Fibroblast of mammary gland (primary cell): ENCODE measurements at regions not wholly inside any gene's neighbourhood (a gene's known extent, or its start where the extent isn't known, plus 50 kb on each side); places are given as distances from the start of the nearest gene placed in this dataset.

ENCODE experiments used
- DNase-seq: peaks from one replicate; pipeline ENCODE4 v3.0.0-alpha.2; 2010; ENCODE audit warnings: low read depth
- H3K4me3 ChIP-seq: 2 replicates; pipeline ENCODE4 v1.5.1; 2011; ENCODE audit warnings: low read depth, mild to moderate bottlenecking, low read length, moderate library complexity; ENCODE audit not compliant: control insufficient read depth
- TF ChIP-seq, protein P1 (sequence below): conservative IDR thresholded peaks from 2 replicates; pipeline ENCODE4 v1.5.1; 2011; ENCODE audit warnings: low read depth, low read length, inconsistent platforms; ENCODE audit not compliant: control insufficient read depth, insufficient read depth

DNA sequence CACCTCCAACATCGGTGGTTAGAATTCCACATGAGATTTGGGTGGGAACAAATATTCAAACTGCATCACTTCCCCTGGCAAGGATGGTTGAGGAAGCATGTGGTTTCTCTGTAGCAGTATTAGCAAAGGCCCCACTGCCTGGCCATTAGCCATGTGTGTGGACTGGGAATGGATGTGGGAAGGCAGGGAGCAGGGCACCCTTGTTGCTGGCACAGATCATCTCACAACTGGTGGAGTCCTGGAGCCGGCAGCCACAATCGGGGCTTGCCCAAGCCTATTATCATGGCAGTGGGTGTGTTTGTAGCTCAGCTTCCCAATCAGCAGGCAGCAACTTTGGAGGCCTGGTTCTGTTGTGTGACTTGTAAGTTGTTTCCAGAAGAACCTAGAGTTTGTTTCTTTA is 391.9 kb downstream of the DLEU7 start:
- no peak overlapping the region for H3K4me3 ChIP-seq
- DNase-seq, result no peak
- TF ChIP-seq, protein P1, sequence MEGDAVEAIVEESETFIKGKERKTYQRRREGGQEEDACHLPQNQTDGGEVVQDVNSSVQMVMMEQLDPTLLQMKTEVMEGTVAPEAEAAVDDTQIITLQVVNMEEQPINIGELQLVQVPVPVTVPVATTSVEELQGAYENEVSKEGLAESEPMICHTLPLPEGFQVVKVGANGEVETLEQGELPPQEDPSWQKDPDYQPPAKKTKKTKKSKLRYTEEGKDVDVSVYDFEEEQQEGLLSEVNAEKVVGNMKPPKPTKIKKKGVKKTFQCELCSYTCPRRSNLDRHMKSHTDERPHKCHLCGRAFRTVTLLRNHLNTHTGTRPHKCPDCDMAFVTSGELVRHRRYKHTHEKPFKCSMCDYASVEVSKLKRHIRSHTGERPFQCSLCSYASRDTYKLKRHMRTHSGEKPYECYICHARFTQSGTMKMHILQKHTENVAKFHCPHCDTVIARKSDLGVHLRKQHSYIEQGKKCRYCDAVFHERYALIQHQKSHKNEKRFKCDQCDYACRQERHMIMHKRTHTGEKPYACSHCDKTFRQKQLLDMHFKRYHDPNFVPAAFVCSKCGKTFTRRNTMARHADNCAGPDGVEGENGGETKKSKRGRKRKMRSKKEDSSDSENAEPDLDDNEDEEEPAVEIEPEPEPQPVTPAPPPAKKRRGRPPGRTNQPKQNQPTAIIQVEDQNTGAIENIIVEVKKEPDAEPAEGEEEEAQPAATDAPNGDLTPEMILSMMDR, result no peak

GRCh38 chr13:50452028-50452427 is 391.5 kb downstream of the DLEU7 start:
- TF ChIP-seq, protein P1, result no peak
- no peak for DNase-seq
- no peak overlapping the region for H3K4me3 ChIP-seq

DNA sequence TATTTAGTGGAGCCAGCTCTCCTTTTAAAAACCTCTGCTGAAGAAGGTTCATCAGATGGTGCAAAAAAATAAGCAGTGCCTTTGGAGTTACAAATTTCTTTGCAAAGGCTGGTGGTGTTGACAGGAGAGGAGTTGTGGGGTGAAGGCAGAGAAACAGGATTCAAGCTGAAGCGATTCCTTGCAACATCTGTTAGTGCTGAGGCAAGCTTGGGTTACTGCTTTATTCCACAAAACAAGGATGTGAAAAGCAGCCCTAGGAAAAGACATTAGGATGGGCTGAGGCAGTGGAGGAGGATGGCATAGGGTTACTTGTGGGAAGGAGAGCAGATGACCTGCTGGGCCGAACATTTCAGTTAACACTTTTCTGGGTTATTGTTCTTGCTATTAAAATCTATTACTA is 390.7 kb downstream of the DLEU7 start:
- no peak overlapping the region for H3K4me3 ChIP-seq
- no peak for DNase-seq
- TF ChIP-seq, protein P1, result no peak

- peak; percentile 37 for DNase-seq
- TF ChIP-seq, protein P1, result no peak
- no peak overlapping the region for H3K4me3 ChIP-seq
Observed at GRCh38 chr13:50453188-50453587, 390.3 kb downstream of the DLEU7 start.

DNA sequence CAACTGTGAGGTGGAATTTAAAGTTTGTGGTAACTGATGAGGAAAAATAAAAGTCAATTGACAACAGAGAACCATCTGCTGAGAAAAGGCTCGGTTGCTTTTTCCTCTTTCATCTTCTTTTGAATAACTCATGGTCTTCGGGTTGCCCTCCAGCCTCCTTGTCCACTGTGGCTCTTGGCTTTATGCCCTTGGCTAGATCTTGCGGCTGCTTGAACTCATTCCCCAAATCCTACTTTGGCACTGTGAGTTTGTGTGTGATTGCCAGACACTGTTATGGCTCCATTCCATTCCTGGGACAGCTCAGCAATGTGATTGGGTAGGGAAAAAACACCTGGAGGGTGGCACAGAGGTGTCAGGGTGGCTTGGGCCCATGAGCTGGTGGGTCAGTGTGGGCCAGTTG is 387.4 kb downstream of the DLEU7 start:
- TF ChIP-seq, protein P1, result no peak
- H3K4me3 ChIP-seq, result no peak overlapping the region
- no peak for DNase-seq

GRCh38 chr13:50457415-50458393 is 385.8 kb downstream of the DLEU7 start:
- DNase-seq, result no peak
- TF ChIP-seq, protein P1, result no peak
- no peak overlapping the region for H3K4me3 ChIP-seq

GRCh38 chr13:50459046-50459445 is 384.4 kb downstream of the DLEU7 start:
- TF ChIP-seq, protein P1, result no peak
- DNase-seq, result no peak
- H3K4me3 ChIP-seq, result no peak overlapping the region
